ENCODE measurements at regions not wholly inside any gene's neighbourhood (a gene's known extent, or its start where the extent isn't known, plus 50 kb on each side); places are given as distances from the start of the nearest gene placed in this dataset.

GRCh38 chr6:97885325-97885724 is 602.3 kb upstream of the MMS22L start:
- TF ChIP-seq CTCF (conservative IDR thresholded peaks at IDR 0.05; ENCODE audit: low read length) (no peak), EZH2phosphoT487 (IDR thresholded peaks at IDR 0.05; ENCODE audit: borderline replicate concordance) (no peak)
